Frontal cortex (tissue), 3 donors: ENCODE measurements at regions not wholly inside any gene's neighbourhood (a gene's known extent, or its start where the extent isn't known, plus 50 kb on each side); places are given as distances from the start of the nearest gene placed in this dataset.
"Not testable (repeated sequence)": the region's sequence is repeated elsewhere in the genome, so short reads cannot be mapped to it uniquely, and the experiment has no call there.

Source experiments
- DNase-seq, 2 donors: peaks; one replicate each; pipeline ENCODE4 v3.0.0; 2012; ENCODE audit warnings: low spot score in 2 of 2
- FAIRE-seq: peaks from 2 replicates; lab custom pipeline; 2012; peaks lifted over from hg19 to GRCh38; lab: Jason Lieb, UNC
- donor health status: control.
- donor health status: control.
- donor health status: control.

- no peak for DNase-seq
- FAIRE-seq = no peak
Measured at GRCh38 chr1:194830387-194830786, 1644.0 kb upstream of the B3GALT2 start.

- DNase-seq = no peak
Measured at GRCh38 chr1:194829492-194829891, 1643.1 kb upstream of the B3GALT2 start.

GRCh38 chr1:194825382-194825781 lies 1639.0 kb upstream of the B3GALT2 start:
- FAIRE-seq (no peak), DNase-seq (no peak)

More at GRCh38 chr1:194829492-194829891, 1643.1 kb upstream of the B3GALT2 start:
- no peak for FAIRE-seq

GRCh38 chr1:194821091-194821490 lies 1634.7 kb upstream of the B3GALT2 start:
- FAIRE-seq = no peak
- DNase-seq = no peak

GRCh38 chr1:194818674-194819073 lies 1632.3 kb upstream of the B3GALT2 start:
- DNase-seq (no peak), FAIRE-seq (no peak)

- no peak for FAIRE-seq
- no peak for DNase-seq
Measured at GRCh38 chr1:194816859-194817258, 1630.4 kb upstream of the B3GALT2 start.

GRCh38 chr1:194813096-194813495 lies 1626.7 kb upstream of the B3GALT2 start:
- DNase-seq = no peak
- FAIRE-seq = no peak

GRCh38 chr1:194809665-194810064 lies 1623.3 kb upstream of the B3GALT2 start:
- FAIRE-seq = no peak
- DNase-seq = no peak

GRCh38 chr1:194809215-194809614 lies 1622.8 kb upstream of the B3GALT2 start:
- DNase-seq = no peak
- FAIRE-seq = no peak

- FAIRE-seq = no peak
Measured at GRCh38 chr1:194807530-194808220, 1621.3 kb upstream of the B3GALT2 start.

GRCh38 chr1:194802572-194802971 lies 1616.2 kb upstream of the B3GALT2 start:
- FAIRE-seq = no peak

More at GRCh38 chr1:194807530-194808220, 1621.3 kb upstream of the B3GALT2 start:
- no peak for DNase-seq

GRCh38 chr1:194795917-194796593 lies 1609.6 kb upstream of the B3GALT2 start:
- FAIRE-seq = no peak

More at GRCh38 chr1:194802572-194802971, 1616.2 kb upstream of the B3GALT2 start:
- no peak for DNase-seq

GRCh38 chr1:194787001-194787400 lies 1600.6 kb upstream of the B3GALT2 start:
- FAIRE-seq = no peak
- no peak for DNase-seq

More at GRCh38 chr1:194795917-194796593, 1609.6 kb upstream of the B3GALT2 start:
- no peak for DNase-seq

- no peak for FAIRE-seq
- DNase-seq = no peak
Measured at GRCh38 chr1:194786027-194786426, 1599.6 kb upstream of the B3GALT2 start.

- DNase-seq = no peak
- no peak for FAIRE-seq
Measured at GRCh38 chr1:194776657-194777056, 1590.2 kb upstream of the B3GALT2 start.

GRCh38 chr1:194774535-194774934 lies 1588.1 kb upstream of the B3GALT2 start:
- no peak for FAIRE-seq
- no peak for DNase-seq

- FAIRE-seq = no peak
- no peak for DNase-seq
Measured at GRCh38 chr1:194755241-194755994, 1569.0 kb upstream of the B3GALT2 start.

- not testable (repeated sequence) for DNase-seq, FAIRE-seq
Measured at GRCh38 chr1:194738843-194739242, 1552.4 kb upstream of the B3GALT2 start.

- DNase-seq (no peak), FAIRE-seq (no peak)
Measured at GRCh38 chr1:194734970-194735369, 1548.6 kb upstream of the B3GALT2 start.

- DNase-seq (no peak), FAIRE-seq (no peak)
Measured at GRCh38 chr1:194731025-194731424, 1544.6 kb upstream of the B3GALT2 start.

GRCh38 chr1:194730304-194730703 lies 1543.9 kb upstream of the B3GALT2 start:
- DNase-seq (no peak), FAIRE-seq (no peak)
